ENCODE measurements at regions not wholly inside any gene's neighbourhood (a gene's known extent, or its start where the extent isn't known, plus 50 kb on each side); places are given as distances from the start of the nearest gene placed in this dataset.
A peak's percentile ranks its signal among the peaks of the same experiment; 100 is the strongest.

DNA sequence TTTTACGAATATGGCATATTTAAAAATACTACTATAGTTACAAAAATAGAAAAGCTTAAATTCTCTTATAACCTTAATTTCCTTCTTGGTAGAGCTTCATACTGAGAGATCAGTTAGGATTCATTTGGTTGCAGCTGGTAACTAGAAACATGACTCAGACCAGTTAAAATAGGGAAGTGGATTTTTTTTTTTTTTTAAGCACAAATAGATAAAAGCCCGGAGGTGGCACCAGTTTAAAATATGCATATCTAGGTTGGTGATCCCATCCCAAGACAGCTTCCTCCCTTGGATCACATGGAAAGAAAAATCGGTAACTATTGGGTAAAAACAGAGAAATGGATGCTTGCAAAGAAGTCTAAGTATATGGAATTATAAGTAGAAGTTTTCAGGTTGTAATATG lies 1634.3 kb downstream of the MAT2B start:
- DNase-seq = peak; percentile 88
- in situ Hi-C loops (cut with MboI; ENCODE audit: low pct_unique_long_range_greater_than_20kb, low sequenced_read_pairs) = no loop called here

DNA sequence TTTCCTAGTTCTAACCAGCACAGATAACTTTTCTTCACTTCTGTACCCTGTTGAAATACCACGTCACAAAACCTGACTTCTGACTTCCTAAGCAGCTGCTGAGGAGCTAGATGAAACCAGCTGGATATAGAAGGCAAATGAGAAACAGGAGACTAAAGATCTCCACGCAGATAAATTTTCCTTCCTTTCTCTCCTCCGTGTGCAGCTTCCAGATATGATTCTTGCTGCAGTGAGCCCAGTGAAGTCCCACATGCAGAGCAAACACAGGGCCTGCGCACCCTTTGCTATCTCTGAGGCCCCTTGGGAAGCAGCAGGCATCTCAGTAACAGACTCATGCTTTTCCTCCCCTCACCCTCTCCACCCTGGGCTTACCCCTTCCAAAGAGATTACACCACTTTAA lies 1638.3 kb downstream of the MAT2B start:
- in situ Hi-C loops (cut with MboI; ENCODE audit: low pct_unique_long_range_greater_than_20kb, low sequenced_read_pairs) = no loop called here
- peak; percentile 9 for DNase-seq

GRCh38 chr5:165149431-165149830 lies 1644.0 kb downstream of the MAT2B start:
- no peak for DNase-seq
- in situ Hi-C loops (cut with MboI; ENCODE audit: low pct_unique_long_range_greater_than_20kb, low sequenced_read_pairs) = no loop called here

GRCh38 chr5:165152058-165152457 lies 1646.6 kb downstream of the MAT2B start:
- in situ Hi-C loops (cut with MboI; ENCODE audit: low pct_unique_long_range_greater_than_20kb, low sequenced_read_pairs) = no loop called here
- DNase-seq = no peak

DNA sequence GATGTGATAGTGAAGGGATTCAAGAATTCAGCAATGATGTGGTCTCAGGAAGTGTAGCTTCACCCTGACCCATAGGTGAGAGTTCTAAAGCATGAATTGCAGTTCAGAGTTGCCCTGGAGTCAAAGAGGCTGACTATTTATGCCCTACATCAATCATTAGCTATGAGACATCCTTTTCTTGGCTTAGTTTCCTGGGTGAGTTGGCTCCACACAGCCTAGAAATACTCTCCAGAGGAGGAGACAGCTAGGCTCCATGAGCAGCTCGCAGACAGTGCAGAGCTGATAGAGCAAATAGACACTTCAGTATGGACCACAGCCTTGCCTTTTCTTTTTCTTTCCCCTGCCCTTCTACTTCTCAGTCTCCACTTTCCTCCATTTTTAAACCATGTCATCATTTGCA lies 1651.8 kb downstream of the MAT2B start:
- no peak for DNase-seq
- in situ Hi-C loops (cut with MboI; ENCODE audit: low pct_unique_long_range_greater_than_20kb, low sequenced_read_pairs) = no loop called here

DNA sequence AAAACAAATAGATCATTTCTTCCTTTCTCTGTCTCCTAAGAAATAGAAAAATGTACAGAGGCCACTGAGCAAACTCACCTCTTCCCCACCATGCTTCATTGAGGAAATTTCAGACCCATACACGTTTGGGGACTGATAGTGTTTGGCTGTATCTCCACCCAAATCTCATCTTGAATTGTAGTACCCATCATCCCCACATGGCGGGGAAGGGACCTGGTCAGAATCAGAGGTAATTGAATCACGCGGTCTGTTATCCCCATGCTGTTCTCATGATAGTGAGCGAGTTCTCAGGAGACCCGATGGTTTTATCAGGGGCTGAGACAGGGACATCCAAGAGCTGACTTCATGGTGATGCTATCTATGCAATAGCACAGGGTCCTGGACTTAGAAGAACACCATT lies 1655.8 kb downstream of the MAT2B start:
- in situ Hi-C loops (cut with MboI; ENCODE audit: low pct_unique_long_range_greater_than_20kb, low sequenced_read_pairs) = no loop called here
- no peak for DNase-seq

GRCh38 chr5:165163861-165164260 lies 1658.4 kb downstream of the MAT2B start:
- no peak for DNase-seq
- in situ Hi-C loops (cut with MboI; ENCODE audit: low pct_unique_long_range_greater_than_20kb, low sequenced_read_pairs) = no loop called here

DNA sequence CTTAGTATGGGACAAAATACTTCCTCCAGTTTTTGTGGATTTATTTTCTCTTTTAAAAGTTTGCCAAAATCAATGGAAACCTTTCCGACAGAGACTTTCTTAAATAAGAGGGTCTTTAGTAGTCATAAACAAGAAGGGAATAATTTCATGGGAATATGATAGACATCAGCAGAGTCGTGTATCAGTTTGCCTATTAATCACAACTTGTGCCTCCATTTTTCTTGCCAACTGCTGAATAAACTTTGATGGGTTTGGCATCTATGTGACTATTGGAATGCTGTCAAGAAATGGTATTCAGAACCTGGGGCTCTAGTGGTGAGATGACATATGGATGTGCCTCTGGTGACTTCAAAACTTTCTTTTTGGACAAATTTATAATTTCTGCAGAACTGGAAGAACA lies 1668.2 kb downstream of the MAT2B start:
- no peak for DNase-seq
- in situ Hi-C loops (cut with MboI; ENCODE audit: low pct_unique_long_range_greater_than_20kb, low sequenced_read_pairs) = no loop called here

DNA sequence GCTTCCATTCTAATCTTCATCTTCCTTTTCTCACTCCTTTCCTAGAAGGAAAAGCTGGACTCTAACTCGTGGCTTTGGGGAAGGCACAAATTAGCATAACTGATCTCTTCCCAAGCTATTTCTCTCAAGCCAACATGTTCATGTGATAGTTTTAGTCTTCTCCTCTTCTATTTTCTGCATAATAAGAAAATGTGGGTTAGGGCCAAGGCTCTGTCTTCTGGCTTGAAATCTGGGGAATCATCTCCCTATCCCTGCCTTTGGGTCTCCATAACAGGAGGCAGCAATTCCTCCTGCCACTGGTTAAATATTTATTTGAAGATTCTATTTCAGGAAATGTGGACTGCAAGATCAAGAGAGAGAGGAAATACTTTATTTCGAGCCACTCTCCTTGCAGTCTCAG lies 1669.6 kb downstream of the MAT2B start:
- in situ Hi-C loops (cut with MboI; ENCODE audit: low pct_unique_long_range_greater_than_20kb, low sequenced_read_pairs) = no loop called here
- DNase-seq = no peak

DNA sequence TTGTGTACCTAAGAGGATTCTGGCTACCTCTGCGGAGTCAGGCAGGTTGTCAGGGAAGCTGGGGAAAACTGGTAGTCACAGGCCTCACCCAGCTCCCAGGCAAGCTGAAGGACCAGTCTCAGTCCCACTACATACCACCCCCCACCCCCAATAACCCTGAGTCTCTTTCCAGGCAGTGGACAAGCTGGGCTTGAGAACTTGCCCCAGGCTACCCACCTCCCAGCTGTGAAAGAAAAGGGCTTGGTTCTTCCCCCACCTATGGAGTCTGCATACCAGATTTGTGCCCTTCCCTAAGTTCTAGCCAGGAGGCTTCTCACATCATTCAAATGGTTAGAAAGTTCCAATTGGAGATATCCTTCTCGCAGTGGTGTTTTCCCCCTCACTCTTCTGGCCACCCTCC lies 1678.8 kb downstream of the MAT2B start:
- in situ Hi-C loops (cut with MboI; ENCODE audit: low pct_unique_long_range_greater_than_20kb, low sequenced_read_pairs) = no loop called here
- DNase-seq = no peak

- in situ Hi-C loops (cut with MboI; ENCODE audit: low pct_unique_long_range_greater_than_20kb, low sequenced_read_pairs) = no loop called here
- DNase-seq = peak; percentile 85
Observed at GRCh38 chr5:165185716-165186115, 1680.3 kb downstream of the MAT2B start.

DNA sequence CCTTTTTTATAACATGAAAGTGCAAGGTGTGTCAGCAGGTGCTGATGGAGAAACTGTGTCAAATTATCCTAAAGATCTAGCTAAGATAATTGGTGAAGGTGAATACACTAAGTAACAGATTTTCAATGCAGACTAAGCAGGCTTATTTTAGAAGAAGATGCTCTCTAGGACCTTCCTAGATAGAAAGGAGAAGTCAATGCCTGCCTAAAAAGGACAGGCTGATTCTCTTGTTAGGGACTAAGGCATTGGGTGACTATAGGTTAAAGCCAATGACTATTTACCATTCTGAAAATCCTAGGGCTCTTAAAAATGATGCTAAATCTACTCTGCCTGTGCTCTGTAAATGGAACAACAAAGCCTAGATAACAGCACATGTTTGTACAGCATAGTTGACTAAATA lies 1682.4 kb downstream of the MAT2B start:
- peak; percentile 11 for DNase-seq
- in situ Hi-C loops (cut with MboI; ENCODE audit: low pct_unique_long_range_greater_than_20kb, low sequenced_read_pairs) = no loop called here

- in situ Hi-C loops (cut with MboI; ENCODE audit: low pct_unique_long_range_greater_than_20kb, low sequenced_read_pairs) = no loop called here
- peak; percentile 64 for DNase-seq
Observed at GRCh38 chr5:165188556-165189175, 1683.2 kb downstream of the MAT2B start.

- in situ Hi-C loops (cut with MboI; ENCODE audit: low pct_unique_long_range_greater_than_20kb, low sequenced_read_pairs) = no loop called here
- no peak for DNase-seq
Observed at GRCh38 chr5:165196961-165197360, 1691.5 kb downstream of the MAT2B start.

DNA sequence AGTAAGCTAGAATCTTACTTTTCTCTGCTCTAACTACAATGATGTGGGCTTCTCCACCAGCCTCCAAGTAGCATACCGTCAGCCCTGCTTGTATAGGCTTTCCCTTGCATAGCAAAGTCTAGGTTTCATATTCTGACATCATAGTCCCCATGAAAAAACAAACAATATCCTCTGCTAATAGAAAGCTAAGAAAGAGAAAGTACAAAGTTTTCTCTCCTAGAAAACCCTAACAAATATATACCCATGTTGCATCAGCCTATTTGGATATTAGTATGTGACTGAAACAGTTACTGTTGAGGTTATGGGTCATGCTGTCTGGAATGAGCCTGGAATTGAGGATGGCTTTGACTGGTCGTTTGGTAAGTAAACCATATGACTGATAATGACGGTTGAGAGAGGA lies 1696.0 kb downstream of the MAT2B start:
- in situ Hi-C loops (cut with MboI; ENCODE audit: low pct_unique_long_range_greater_than_20kb, low sequenced_read_pairs) = no loop called here

DNA sequence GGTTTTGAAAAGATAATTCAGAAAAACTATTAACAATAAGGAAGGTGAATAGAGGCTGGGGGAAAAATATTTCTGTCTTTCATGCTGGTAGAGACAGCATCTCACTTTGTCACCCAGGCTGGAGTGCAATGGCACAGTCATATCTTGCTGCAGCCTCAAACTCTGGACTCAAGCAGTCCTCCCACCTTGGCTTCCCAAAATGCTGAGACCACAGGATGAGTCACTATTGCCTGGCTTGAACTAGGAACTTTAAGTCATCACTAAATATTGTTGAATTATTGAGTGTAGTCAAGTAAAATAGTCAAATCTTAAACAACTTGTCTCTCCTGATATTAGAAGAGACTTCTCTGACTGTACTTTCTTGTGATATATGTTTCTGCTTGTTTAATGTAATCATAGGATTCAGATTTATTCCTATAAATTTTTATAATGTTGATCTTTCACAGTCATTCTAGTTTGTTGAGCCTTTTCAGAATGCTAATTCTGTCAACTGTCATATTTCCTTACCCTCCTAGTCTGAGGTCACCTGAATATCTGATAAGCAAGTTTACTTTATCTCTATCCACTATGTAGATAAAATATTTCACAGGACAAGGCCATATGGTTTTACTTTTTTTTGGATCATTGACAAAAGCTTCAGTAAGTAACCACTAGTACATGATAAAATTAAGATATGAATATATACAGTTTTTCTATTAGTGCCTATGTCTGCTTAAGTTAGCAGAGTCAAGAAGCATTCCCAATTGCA lies 1696.5 kb downstream of the MAT2B start:
- in situ Hi-C loops (cut with MboI; ENCODE audit: low pct_unique_long_range_greater_than_20kb, low sequenced_read_pairs) = no loop called here
- peak; percentile 8 for DNase-seq

More for the DNA sequence above, 1696.0 kb downstream of the MAT2B start:
- no peak for DNase-seq

GRCh38 chr5:165202519-165202910 lies 1697.1 kb downstream of the MAT2B start:
- no peak for DNase-seq

GRCh38 chr5:165209101-165209727 lies 1703.8 kb downstream of the MAT2B start:
- in situ Hi-C loops (cut with MboI; ENCODE audit: low pct_unique_long_range_greater_than_20kb, low sequenced_read_pairs) = no loop called here
- peak; percentile 77 for DNase-seq

More at GRCh38 chr5:165202519-165202910, 1697.1 kb downstream of the MAT2B start:
- in situ Hi-C loops (cut with MboI; ENCODE audit: low pct_unique_long_range_greater_than_20kb, low sequenced_read_pairs) = no loop called here

- DNase-seq = peak; percentile 9
- in situ Hi-C loops (cut with MboI; ENCODE audit: low pct_unique_long_range_greater_than_20kb, low sequenced_read_pairs) = no loop called here
Observed at GRCh38 chr5:165224366-165225045, 1719.1 kb downstream of the MAT2B start.

- no peak for DNase-seq
- in situ Hi-C loops (cut with MboI; ENCODE audit: low pct_unique_long_range_greater_than_20kb, low sequenced_read_pairs) = no loop called here
Observed at GRCh38 chr5:165227515-165227914, 1722.1 kb downstream of the MAT2B start.

Measured in KBM-7 (cell line).